ENCODE measurements at regions not wholly inside any gene's neighbourhood (a gene's known extent, or its start where the extent isn't known, plus 50 kb on each side); places are given as distances from the start of the nearest gene placed in this dataset.

DNA sequence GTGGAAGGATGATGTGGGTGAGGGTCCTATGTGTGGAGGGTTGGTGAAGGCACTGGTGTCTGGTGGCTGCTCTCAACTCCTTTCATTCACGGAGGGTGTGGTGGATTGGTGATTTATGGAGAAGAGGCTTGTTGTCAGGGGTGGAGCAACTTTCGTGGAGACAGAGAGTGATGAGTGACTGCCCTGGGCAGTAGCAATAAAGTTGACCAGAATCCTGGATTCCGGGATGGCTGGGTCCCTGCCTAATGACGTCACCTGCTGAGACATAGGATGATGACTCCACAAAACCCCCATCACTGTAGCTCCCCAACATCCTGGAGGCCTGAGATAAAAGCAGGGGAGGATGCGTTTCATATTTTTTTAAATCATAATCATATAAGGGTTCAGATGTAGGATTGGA lies 193.0 kb downstream of the ACKR3 start:
- TF ChIP-seq CTCF (IDR thresholded peaks at IDR 0.05; ENCODE audit: low read length) (no peak), EZH2phosphoT487 (IDR thresholded peaks at IDR 0.05; ENCODE audit: low read length) (no peak), EZH2 (optimal IDR thresholded peaks at IDR 0.05; ENCODE audit: low read depth, low read length) (no peak)
- Histone ChIP-seq H3K27ac (ENCODE audit: low read length) (no peak overlapping the region), H3K79me2 (ENCODE audit: low read length) (no peaks in the 10 kb centered on the region), H3K4me1 (ENCODE audit: low read length) (no peaks in the 10 kb centered on the region), H3K27me3 (replicated peaks; ENCODE audit: insufficient read depth, low read length) (no peaks in the 10 kb centered on the region), H3K9me2 (replicated peaks; ENCODE audit: insufficient read depth, low read length) (no peaks in the 10 kb centered on the region), H3F3A (ENCODE audit: insufficient read depth, low read length) (no peaks in the 10 kb centered on the region), H3K9ac (ENCODE audit: low read length) (no peak overlapping the region), H2AFZ (ENCODE audit: low read length) (no peak overlapping the region), H3K9me3 (replicated peaks; ENCODE audit: insufficient read depth, low read length) (no peaks in the 10 kb centered on the region), H3K4me3 (ENCODE audit: low read length) (no peak overlapping the region), H4K20me1 (ENCODE audit: insufficient read depth, low read length) (no peaks in the 10 kb centered on the region), H3K4me2 (ENCODE audit: low read depth, low read length) (no peak overlapping the region), H3K36me3 (replicated peaks; ENCODE audit: insufficient read depth, low read length) (no peaks in the 10 kb centered on the region)
- DNase-seq = no peak

- Histone ChIP-seq H3K4me3 (ENCODE audit: low read length) (no peak overlapping the region), H3K4me2 (ENCODE audit: low read depth, low read length) (no peak overlapping the region), H3K27me3 (replicated peaks; ENCODE audit: insufficient read depth, low read length) (no peaks in the 10 kb centered on the region), H3K9me3 (replicated peaks; ENCODE audit: insufficient read depth, low read length) (no peaks in the 10 kb centered on the region), H4K20me1 (ENCODE audit: insufficient read depth, low read length) (no peaks in the 10 kb centered on the region), H3K4me1 (ENCODE audit: low read length) (no peaks in the 10 kb centered on the region), H3K79me2 (ENCODE audit: low read length) (no peaks in the 10 kb centered on the region), H3K9ac (ENCODE audit: low read length) (no peak overlapping the region), H3K27ac (ENCODE audit: low read length) (no peak overlapping the region), H3K36me3 (replicated peaks; ENCODE audit: insufficient read depth, low read length) (no peaks in the 10 kb centered on the region), H3F3A (ENCODE audit: insufficient read depth, low read length) (no peaks in the 10 kb centered on the region), H2AFZ (ENCODE audit: low read length) (no peak overlapping the region), H3K9me2 (replicated peaks; ENCODE audit: insufficient read depth, low read length) (no peaks in the 10 kb centered on the region)
- DNase-seq = no peak
- TF ChIP-seq EZH2phosphoT487 (IDR thresholded peaks at IDR 0.05; ENCODE audit: low read length) (no peak), CTCF (IDR thresholded peaks at IDR 0.05; ENCODE audit: low read length) (no peak), EZH2 (optimal IDR thresholded peaks at IDR 0.05; ENCODE audit: low read depth, low read length) (no peak)
Observed at GRCh38 chr2:236763857-236764256, 194.2 kb downstream of the ACKR3 start.

GRCh38 chr2:236764716-236765115 lies 195.1 kb downstream of the ACKR3 start:
- no peak overlapping the region for H3K27ac ChIP-seq (ENCODE audit: low read length)

More at GRCh38 chr2:236764716-236765115, 195.1 kb downstream of the ACKR3 start:
- TF ChIP-seq EZH2phosphoT487 (IDR thresholded peaks at IDR 0.05; ENCODE audit: low read length) (no peak), EZH2 (optimal IDR thresholded peaks at IDR 0.05; ENCODE audit: low read depth, low read length) (no peak), CTCF (IDR thresholded peaks at IDR 0.05; ENCODE audit: low read length) (no peak)
- DNase-seq = no peak
- no peaks in the 10 kb centered on the region for H3K27me3 ChIP-seq (replicated peaks; ENCODE audit: insufficient read depth, low read length)
- H3K9me3 ChIP-seq (replicated peaks; ENCODE audit: insufficient read depth, low read length) = no peaks in the 10 kb centered on the region
- H3K4me2 ChIP-seq (ENCODE audit: low read depth, low read length) = no peak overlapping the region
- no peak overlapping the region for H3K9ac ChIP-seq (ENCODE audit: low read length)
- no peak overlapping the region for H2AFZ ChIP-seq (ENCODE audit: low read length)
- H3K4me3 ChIP-seq (ENCODE audit: low read length) = no peak overlapping the region
- no peaks in the 10 kb centered on the region for H3F3A ChIP-seq (ENCODE audit: insufficient read depth, low read length)
- H4K20me1 ChIP-seq (ENCODE audit: insufficient read depth, low read length) = no peaks in the 10 kb centered on the region
- no peaks in the 10 kb centered on the region for H3K4me1 ChIP-seq (ENCODE audit: low read length)
- no peaks in the 10 kb centered on the region for H3K79me2 ChIP-seq (ENCODE audit: low read length)
- no peaks in the 10 kb centered on the region for H3K9me2 ChIP-seq (replicated peaks; ENCODE audit: insufficient read depth, low read length)
- H3K36me3 ChIP-seq (replicated peaks; ENCODE audit: insufficient read depth, low read length) = no peaks in the 10 kb centered on the region
